GM23338 (cell line): ENCODE measurements at regions not wholly inside any gene's neighbourhood (a gene's known extent, or its start where the extent isn't known, plus 50 kb on each side); places are given as distances from the start of the nearest gene placed in this dataset.

Experiments
- CREB1 ChIP-seq: fragments of 250-450 bp; sonication (Bioruptor Pico); IDR thresholded peaks from 2 replicates; pipeline ENCODE4 v1.5.0; 2020; ENCODE audit warnings: low read depth, mild to moderate bottlenecking, moderate library complexity
- EZH2 ChIP-seq: fragments of 200-600 bp; sonication (generic); IDR thresholded peaks from one replicate; pipeline ENCODE4 v1.8.0; 2017; ENCODE audit warnings: antibody characterized with exemption, mild to moderate bottlenecking, low read depth; ENCODE audit not compliant: unreplicated experiment
- EZH2phosphoT487 ChIP-seq: fragments of 200-600 bp; sonication (generic); IDR thresholded peaks from one replicate; pipeline ENCODE4 v1.8.1; 2018; ENCODE audit warnings: antibody characterized with exemption; ENCODE audit not compliant: unreplicated experiment
- NANOG ChIP-seq: IDR thresholded peaks from 2 replicates; pipeline ENCODE4 v1.6.1; 2016; ENCODE audit warnings: antibody characterized with exemption, borderline replicate concordance
- POLR2AphosphoS5 ChIP-seq: IDR thresholded peaks from 2 replicates; pipeline ENCODE4 v1.6.1; 2016; ENCODE audit warnings: antibody characterized with exemption, low read depth
- REST ChIP-seq: IDR thresholded peaks from one replicate; pipeline ENCODE4 v1.6.1; 2018; ENCODE audit warnings: antibody characterized with exemption; ENCODE audit not compliant: unreplicated experiment
- STAT1 ChIP-seq: IDR thresholded peaks from one replicate; pipeline ENCODE4 v1.6.1; 2016; ENCODE audit warnings: antibody characterized with exemption; ENCODE audit not compliant: unreplicated experiment
- TF ChIP-seq, protein P1 (sequence below), 2 experiments: fragments of 200-600 bp in 1 of 2; sonication (generic) in 1 of 2; conservative IDR thresholded peaks; 2 replicates each; pipeline versions ENCODE4 v1.5.1 to v1.6.1; 2016 to 2017; ENCODE audit warnings: antibody characterized with exemption in 2 of 2, low read depth in 2 of 2, mild to moderate bottlenecking in 2 of 2, moderate library complexity in 1 of 2

DNA sequence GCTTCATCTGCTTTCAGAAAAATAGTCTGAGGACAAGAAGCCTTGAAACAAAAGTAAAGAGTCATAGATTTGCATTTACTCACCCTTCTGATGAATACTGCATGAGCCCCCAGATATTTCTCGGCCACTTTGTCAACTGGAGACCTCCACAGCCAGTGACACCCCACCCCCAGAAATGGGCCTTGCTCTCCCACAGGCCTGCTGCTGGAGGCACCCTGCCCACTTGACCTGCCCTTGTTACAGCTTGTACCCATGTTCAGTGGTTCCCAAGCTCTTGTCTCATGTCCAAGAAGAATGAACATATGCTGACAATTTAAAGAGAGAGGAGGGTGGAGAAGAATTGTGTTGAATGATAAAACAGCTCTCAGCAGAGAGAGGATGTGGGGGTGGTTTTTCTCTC is 225.1 kb downstream of the DCAF12L2 start:
- TF ChIP-seq, protein P1, sequence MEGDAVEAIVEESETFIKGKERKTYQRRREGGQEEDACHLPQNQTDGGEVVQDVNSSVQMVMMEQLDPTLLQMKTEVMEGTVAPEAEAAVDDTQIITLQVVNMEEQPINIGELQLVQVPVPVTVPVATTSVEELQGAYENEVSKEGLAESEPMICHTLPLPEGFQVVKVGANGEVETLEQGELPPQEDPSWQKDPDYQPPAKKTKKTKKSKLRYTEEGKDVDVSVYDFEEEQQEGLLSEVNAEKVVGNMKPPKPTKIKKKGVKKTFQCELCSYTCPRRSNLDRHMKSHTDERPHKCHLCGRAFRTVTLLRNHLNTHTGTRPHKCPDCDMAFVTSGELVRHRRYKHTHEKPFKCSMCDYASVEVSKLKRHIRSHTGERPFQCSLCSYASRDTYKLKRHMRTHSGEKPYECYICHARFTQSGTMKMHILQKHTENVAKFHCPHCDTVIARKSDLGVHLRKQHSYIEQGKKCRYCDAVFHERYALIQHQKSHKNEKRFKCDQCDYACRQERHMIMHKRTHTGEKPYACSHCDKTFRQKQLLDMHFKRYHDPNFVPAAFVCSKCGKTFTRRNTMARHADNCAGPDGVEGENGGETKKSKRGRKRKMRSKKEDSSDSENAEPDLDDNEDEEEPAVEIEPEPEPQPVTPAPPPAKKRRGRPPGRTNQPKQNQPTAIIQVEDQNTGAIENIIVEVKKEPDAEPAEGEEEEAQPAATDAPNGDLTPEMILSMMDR (conservative IDR thresholded peaks at IDR 0.05; ENCODE audit: low read depth in 2 of 2) = no peak
- TF ChIP-seq EZH2phosphoT487 (no peak), NANOG (no peak), POLR2AphosphoS5 (no peak), REST (no peak), EZH2 (no peak), STAT1 (no peak), CREB1 (CRISPR knock-in tag) (no peak)
